Stimulated activated CD8-positive, alpha-beta memory T cell treated with anti-CD3 and anti-CD28 coated beads, Interleukin-4, amount 100 ng/mL, for 48 hours (primary cell): ENCODE measurements at regions not wholly inside any gene's neighbourhood (a gene's known extent, or its start where the extent isn't known, plus 50 kb on each side); places are given as distances from the start of the nearest gene placed in this dataset.
"Not testable (repeated sequence)": the region's sequence is repeated elsewhere in the genome, so short reads cannot be mapped to it uniquely, and the experiment has no call there.

ENCODE experiments used
- DNase-seq: peaks from one replicate; pipeline ENCODE4 v3.0.0-alpha.2; 2020

DNA sequence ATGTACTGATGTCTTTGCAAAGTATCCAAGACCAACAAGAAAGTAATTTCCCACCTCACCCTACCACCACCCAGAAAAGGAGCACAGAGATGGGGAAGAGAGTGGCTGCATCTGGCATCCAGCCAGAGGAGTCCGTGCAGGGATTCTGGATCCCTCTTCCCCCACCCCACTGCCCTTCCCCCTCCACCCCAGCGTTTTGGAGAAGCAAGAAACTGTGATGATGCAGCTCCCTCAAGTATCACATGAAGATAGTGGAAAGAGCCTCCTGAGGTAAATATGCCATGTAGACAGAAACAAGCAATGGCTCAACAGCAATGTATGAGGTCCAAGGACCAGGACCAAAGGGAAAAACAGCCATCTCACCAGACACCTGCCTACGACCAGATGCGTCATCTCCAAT, 153.8 kb downstream of the DEPDC1B start:
- no peak for DNase-seq

DNA sequence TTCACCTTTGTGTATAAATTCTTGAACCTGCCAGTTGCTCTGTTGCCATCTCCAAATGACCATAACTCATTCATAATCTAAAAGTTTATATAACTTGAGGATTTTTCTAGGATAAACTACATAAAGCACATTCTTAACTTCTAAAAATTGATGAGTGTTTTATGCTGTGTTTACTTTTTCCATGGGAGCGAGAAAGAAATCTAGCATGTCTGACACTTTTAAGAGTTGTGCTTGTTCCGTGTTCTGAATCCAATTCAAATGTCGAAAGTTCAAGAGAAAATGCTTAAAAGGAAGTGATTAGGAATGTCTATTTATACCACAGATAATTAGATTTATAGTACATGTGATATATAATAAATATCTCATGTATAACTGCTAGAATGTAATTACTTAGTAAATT, 154.4 kb downstream of the DEPDC1B start:
- DNase-seq: no peak

DNA sequence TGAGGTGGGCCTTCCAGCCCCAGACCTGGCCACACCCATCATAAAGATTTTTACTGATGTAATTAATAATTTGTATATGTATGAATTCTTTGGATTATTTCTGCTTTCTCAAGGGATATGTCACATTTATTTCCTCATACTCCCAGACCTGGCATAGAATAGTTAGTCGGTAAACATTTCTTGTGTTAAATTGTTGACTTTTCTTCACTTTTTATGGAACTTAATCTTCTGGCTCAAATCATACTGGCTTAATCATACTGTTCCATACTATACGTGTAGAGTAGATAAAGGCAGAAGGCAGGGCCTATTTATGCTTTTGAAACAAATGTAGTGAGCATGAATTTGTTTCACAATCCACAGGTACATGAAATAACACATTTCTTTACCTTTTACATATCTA, 155.8 kb downstream of the DEPDC1B start:
- no peak for DNase-seq

DNA sequence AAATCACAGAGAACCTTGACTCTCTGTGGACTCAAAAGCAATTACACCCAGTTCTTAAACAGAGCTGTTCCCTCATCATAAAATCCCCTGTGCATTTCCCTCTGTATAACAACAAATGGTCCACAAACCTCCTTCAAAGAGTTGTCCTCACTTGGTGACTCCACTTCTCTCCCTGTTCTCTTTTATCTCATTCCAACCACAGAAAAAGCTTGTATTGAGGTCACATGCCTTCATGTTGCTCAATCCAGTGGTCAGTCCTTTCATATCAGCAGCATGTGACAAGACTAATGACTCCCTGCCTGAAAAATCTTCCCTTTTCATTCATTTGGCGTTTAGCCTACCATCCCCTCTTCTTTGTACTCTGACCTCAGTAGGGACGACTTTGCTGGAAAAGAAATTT, 158.0 kb downstream of the DEPDC1B start:
- no peak for DNase-seq

DNA sequence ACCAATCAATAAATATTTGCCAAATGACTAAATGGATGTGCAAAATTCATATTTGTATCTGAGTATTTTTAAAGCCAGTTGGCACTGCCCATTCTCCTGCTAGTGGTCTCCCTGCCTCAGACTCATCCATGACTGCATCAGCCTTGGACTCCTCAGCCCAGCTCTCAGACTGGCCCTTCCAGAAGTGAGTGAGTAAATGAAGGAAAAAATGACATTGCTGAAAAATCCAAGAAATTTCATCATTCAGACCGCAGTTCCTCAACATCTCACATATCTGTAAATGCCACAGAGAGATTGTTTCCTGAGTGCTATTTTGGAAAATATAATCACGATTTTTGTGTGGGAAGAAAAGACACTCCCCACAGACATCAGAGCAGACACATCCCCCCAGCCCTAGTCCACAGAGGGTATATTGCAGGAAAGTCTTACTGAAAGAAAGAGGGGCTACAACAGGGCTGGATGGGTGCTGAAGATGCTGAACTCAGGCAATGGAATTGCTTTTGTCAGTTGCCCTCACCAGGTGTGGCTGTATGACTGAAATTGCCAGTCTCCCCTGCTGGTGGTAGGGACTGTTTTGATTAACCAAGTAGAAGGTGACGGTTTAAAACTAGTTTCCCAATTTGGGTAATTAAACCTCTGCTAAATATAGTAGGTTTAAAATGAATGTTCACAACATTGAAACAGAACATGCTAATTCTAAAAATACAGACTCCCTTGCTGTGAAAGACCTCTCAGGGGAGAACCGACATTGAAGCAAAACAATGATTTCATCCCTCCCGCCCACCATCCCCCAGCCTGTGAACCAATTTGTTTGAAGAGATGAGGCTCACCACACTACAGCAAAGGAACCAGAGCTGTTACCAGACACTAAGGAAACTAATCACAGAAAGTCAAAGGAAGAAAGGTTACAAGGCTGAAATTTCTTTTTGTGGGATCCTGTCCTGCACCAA, 158.8 kb downstream of the DEPDC1B start:
- DNase-seq: no peak

DNA sequence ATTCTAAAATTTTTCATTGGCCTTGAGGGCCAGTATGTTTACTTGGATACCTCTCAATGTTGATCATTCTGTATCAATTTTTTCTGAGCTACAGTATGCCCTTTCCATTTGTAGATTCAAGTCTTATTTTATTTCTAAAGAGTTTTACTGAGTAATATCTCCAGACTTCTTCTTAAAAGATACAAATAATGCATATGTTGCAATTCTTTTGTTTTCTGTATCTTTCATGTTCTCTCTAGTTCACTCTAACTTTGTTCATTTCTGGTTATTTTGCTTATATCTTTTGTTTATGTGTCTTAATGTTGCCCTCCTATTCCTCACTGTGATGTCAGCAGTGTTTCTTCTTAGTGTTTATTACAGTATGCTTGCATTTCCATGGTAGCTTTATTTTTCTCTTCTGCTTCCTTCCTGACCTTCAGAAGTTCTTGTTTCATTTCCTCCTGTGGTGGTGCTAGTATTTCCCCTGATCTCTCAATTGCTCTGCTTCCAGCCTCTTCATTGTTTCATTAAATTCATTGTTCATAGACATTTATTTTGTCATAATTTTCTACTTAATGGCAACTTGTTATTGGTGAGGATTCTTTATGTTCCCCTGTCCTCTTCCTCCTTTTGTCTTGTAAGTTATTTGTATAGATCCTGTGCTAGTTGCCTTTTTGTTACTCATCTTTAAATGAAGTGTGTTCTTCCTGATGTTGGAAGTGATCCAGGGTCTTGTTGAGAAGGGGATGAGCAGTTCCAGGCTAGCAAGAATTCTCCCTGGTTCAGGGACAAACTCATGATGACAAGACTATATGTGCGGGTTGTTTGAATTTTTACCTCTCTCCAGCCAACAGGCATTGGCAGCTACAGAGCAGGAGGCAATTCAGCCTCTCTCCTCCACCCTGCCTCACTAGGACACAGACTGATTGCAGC, 160.8 kb downstream of the DEPDC1B start:
- no peak for DNase-seq

DNA sequence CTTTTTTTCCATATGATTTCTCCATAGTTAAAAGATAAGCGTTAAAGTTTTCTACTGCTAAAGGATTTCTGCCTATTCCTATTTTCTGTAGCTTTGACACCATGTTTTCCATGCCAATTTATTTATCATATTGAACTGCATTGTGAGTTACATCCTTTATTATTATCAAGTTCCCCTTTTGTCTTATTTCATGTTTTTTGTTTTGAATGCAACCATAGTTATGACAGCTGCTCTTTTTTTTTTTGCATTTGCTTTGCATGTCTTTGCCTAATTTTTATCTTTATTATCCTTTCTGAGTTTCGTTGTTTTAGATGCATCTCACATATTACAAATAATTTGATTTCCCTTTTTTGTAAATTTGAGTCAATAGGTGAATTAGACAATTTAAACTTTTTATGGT, 161.5 kb downstream of the DEPDC1B start:
- DNase-seq: no peak

DNA sequence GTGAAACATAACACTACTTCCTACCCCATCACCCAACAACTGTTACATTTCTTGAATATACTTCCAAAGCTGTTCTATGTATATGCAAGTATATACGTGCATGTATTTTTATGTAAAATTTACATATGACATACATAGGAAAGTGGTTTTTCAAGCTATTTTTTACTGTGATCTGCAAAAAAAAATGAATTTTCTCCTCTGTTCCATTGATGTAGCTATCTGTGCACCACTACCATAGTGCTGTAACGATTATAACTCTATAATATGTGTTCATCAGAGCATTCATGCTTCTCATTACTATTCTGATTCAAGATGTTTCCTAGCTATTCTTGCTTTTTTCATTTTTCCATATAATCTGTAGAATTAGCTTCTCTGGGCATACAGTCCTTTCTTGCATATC, 164.0 kb downstream of the DEPDC1B start:
- no peak for DNase-seq

DNA sequence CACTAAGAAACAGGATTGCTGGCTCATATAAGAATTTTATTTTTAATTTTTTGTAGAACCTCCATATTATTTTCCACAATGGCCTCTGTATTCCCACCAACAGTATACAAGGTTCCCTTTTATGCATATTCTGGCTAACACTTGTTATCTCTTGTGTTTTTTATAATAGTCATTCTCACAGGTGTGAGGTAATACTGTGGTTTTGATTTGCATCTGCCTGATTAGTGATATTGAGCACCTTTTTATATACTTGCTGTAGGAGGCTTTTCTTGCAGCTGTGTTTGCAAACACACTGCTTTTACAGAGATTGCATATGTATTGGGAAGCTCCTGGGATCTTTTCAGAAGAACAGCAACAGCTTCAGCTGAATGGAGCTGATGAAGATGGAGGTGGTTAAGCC, 164.8 kb downstream of the DEPDC1B start:
- DNase-seq: no peak

DNA sequence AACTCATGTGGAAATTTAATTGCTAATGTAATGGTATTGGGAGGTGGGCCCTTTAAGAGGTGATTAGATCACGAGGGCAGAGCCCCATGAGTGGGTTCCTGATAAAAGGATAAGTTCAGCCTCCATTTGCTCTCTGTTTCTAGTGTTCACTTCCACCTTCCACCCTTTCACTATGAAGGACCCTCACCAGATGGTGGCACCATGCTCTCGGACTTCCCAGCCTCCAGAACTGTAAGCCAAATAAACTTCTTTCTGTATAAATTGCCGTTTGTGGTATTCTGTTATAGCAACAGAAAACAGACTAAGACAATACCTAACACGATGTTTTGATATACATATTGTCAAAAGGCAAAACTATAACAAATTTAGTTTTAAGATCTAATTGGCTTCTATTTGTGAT, 166.2 kb downstream of the DEPDC1B start:
- DNase-seq: no peak

DNA sequence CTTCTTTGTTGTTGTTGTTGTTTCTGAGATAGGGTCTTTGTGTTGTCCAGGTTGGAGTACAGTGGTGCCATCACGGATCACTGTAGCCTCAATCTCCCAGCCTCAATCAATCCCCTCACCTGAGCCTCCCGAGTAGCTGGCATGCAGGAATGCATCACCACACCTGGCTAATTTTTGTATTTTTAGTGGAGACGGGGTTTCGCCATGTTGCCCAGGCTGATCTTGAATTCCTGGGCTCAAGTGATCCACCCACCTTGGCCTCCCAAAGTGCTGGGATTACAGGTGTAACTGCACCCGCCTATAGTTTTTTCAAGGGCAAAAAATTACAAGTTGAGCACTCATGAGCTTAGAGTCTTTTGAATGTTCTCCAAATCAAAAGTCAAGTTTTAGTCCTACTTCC, 167.2 kb downstream of the DEPDC1B start:
- not testable (repeated sequence) for DNase-seq

DNA sequence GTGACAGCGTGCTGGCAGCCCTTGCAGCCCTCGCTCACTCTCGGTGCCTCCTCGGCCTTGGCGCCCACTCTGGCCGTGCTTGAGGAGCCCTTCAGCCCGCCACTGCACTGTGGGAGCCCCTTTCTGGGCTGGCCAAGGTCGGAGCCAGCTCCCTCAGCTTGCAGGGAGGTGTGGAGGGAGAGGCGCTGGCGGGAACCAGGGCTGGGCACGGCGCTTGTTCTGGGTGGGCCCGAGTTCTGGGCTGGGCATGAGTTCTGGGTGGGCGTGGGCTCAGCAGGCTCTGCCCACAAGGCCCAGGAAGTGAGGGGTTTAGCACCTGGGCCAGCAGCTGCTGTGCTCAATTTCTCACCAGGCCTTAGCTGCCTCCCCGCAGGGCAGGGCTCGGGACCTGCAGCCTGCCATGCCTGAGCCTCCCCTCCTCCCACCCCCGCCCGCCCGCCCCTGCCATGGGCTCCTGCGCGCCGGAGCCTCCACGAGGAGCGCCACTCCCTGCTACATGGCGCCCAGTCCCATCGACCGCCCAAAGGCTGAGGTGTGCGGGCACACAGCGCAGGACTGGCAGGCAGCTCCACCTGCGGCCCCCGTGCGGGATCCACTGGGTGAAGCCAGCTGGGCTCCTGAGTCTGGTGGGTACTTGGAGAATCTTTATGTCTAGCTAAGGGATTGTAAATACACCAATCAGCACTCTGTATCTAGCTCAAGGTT, 169.7 kb downstream of the DEPDC1B start:
- not testable (repeated sequence) for DNase-seq

DNA sequence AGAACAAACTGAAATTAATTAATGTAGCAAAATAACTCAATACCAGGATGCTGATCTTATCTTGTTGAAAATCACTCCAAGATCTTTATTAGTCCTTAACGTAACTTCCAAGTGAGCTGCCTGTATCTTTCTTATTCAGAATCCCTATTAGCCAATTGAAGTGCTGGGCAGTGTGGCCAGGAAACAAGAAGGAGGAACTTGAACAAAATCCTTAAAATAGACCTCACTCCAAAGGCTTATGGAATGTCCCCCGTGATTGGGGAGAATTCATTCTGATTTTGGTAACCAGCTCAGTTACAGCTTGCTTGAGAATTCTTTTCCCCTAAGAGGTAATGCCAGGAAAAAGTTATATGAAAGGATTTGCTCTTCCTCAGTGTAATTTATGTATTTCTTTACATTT, 171.0 kb downstream of the DEPDC1B start:
- DNase-seq: no peak

DNA sequence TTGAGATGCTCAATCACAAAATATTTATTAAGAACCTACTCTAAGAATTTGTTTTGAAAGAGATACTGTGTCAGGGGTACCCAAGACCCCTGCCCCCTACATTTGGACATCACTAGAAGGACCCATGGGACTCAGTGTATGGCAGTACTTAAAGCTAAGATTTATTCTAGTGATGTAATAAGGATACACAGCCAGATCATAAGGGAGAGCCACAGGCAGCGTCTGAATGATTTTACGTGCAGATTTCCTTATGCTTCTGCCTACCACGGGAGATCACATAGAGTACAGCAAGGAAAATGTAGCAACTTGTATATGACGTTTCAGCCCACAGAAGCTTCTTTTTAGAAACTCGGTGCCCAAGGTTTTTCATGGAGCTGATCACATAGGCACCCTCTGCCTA, 172.9 kb downstream of the DEPDC1B start:
- no peak for DNase-seq

DNA sequence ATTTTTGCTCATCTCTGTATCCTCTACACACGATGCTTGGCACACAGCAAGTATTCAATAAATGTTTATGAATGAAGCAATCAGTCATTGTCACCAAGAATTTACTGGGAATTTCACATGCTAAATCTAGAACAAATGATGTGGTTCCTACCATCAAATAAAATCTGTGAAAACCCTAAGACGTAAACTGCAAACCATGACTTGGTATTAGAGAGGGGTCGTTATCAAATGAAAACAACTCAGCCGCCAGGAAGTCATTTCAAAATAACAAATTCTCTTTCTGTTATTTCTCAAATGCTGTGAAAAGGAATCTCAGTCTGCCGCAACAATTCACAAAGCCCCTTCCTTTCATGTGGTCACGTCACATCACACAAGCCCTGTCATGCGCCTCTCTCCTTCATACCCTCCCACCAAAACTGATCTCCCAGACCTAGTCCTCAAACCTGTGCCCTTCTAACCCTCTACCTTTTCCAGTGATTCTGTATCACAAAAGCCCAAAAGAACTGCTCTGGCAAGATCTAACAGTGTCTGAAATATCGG, 173.6 kb downstream of the DEPDC1B start:
- no peak for DNase-seq

DNA sequence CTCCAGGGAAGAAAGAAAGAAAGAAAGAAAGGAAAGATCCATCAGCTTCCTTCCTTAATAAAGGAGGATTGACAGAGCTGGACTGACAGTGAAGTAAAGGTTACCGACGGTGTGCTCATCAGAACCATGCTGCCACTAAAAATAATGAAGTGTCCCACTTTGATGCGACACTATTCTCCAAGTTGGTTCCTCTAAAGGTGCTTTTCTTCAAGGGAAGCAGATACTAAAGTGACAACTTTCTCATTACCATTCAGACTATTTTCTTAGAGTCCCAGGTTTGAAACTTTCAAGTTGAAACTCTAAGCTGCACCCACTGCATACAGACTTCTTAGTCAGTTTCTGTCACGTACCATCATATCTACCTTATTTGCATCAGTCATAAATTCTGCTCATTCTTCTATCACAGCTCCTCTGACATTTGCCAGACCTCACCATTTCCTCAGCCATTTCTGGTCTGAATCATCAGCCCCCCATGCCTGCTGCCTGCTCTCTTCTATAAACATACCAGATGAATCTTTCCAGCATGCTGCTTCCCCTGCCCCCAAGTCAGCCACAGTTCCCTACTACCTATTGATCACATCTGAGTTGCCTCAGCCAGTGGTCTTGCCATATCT, 177.6 kb downstream of the DEPDC1B start:
- DNase-seq: no peak

DNA sequence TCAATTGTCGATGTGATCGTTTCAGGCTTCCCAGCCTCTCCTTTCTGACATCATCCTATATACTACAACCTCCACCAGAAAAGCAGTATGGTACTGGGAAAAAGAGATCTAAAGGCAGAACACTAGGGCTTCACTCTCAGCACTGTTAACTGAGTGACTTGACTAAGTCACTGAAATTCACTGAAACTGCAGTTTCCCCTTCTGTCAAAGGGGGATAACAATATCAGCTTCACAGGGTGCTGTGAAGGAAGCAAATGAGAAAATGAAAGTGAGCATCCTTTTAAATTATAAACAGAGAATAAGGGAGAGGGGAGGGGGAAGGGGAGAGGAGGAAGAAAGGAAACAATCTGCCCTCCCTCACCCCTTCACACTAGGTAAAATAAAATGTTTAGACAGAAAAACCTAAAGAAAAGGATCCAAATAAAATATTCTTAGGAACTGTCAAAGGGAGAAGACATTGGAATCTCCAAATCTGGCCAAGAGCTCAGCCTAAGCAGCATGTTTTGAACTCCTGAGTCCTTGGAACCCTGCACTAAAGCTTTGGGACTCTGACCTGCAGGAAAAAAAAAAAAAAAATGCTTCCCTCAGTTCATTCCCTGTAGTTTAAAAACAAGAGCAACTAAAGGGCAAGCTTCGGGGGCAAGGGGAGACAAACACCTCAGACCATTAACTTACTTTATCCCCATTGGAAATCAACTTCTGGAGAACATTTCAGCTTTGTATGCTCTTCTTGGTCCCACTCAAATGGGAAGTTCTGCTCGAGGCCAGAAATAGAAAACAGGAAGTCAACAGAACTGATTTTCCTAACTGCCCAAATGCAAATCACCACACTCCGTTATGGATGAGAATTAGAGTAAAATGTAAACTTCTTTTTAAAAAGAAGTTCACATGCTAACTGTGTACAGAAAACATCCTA, 178.3 kb downstream of the DEPDC1B start:
- DNase-seq: no peak

DNA sequence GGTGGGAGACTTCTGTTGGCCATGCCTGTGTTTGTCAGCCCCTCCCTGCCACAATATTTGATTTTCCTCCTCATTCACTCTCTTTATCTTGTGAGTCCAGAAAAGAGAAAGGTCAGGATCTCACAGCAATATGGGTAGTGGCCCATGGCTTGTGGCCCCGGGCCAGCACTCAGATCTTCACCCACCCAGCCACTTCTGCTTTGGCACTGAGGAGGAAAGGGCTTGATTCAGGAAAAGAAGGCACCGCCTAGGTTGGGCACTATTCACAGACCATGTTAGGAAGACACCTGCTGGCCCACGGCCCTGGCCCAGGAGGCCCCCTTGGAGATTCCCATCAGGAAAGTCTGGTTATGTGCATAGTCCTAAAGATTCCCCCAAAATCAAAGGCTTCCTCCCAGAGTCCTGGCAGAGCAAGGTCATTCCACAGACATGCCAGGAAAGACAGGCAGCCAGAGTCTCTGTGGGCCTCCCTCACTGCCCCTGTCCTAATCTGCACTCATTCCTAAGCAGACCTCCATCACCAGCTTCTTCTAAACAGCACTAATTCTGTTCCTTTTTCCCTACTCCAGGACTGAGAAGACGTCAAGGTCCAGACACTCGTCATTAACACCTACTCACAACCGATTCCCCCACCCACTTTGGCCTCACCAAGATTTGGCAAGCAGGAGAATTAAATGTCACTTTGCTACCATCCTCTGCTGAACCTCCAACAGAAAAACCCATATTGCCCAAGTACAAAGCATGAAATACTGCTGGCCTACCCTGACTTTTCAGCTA, 179.3 kb downstream of the DEPDC1B start:
- DNase-seq: no peak

DNA sequence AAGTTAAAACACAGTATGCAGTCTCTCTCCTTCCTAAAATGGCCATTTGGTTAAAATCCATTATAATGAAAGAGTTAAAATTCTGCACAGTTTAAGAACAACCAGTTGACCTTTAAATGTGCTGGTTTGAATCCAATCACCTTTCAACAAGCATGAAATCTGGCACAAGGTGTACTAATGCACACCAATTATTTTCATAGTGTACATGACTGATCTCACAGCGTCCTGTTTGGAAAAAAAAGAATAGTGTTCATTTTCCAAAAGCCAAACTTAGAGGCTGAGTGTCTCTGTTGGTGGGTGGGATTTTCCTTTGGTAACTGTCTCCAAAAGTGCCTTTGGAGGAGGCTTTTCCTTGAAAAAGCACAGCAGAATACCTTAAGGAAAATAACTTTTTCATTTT, 180.6 kb downstream of the DEPDC1B start:
- DNase-seq: no peak

DNA sequence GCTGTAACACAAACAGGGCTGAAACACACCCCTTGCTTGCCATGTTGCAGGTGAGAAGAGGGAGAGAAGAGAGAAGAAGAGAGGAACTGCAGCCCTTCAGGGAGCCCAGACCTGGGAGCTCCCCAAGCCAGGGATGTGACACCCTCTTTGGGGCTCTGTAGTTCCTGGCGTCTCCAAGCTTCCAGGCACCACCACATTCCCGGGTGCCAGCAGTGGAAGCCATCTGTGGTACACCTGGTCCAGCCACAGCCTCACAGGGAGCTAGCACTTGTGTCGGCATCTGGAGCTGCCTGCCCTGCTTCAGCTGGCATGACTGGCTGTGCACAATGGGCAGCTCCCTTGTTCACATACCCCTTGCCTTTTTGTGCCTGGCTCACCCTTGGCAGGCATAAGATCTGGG, 182.1 kb downstream of the DEPDC1B start:
- DNase-seq: no peak
